Dendritic cell treated with granulocyte-macrophage colony-stimulating factor and Interleukin-4, amounts not matched to agents 40 ng/mL and 50 ng/mL, for 4 days (primary cell): ENCODE measurements at regions not wholly inside any gene's neighbourhood (a gene's known extent, or its start where the extent isn't known, plus 50 kb on each side); places are given as distances from the start of the nearest gene placed in this dataset.
"Not testable (repeated sequence)": the region's sequence is repeated elsewhere in the genome, so short reads cannot be mapped to it uniquely, and the experiment has no call there.

Source experiments
- H3K27ac Mint-ChIP-seq: one replicate; pipeline ENCODE4 v1.8.0; 2022; ENCODE audit warnings: mild to moderate bottlenecking, mixed read lengths
- H3K27me3 Mint-ChIP-seq: one replicate; pipeline ENCODE4 v1.8.0; 2022; ENCODE audit warnings: mild to moderate bottlenecking, mixed read lengths
- H3K36me3 Mint-ChIP-seq: one replicate; pipeline ENCODE4 v1.8.0; 2022; ENCODE audit warnings: low read depth, mixed read lengths
- H3K4me1 Mint-ChIP-seq: one replicate; pipeline ENCODE4 v1.8.0; 2022; ENCODE audit warnings: low read depth, mixed read lengths
- H3K4me3 Mint-ChIP-seq: one replicate; pipeline ENCODE4 v1.8.0; 2022; ENCODE audit warnings: mild to moderate bottlenecking, moderate library complexity, mixed read lengths
- H3K9me3 Mint-ChIP-seq: one replicate; pipeline ENCODE4 v1.8.0; 2022; ENCODE audit warnings: mixed read lengths
- intact Hi-C: fragments of 100-400 bp; cut with micrococcal nuclease; formaldehyde crosslinking; loops from one replicate; pipeline ENCODE4 v1.15.0; 2022

DNA sequence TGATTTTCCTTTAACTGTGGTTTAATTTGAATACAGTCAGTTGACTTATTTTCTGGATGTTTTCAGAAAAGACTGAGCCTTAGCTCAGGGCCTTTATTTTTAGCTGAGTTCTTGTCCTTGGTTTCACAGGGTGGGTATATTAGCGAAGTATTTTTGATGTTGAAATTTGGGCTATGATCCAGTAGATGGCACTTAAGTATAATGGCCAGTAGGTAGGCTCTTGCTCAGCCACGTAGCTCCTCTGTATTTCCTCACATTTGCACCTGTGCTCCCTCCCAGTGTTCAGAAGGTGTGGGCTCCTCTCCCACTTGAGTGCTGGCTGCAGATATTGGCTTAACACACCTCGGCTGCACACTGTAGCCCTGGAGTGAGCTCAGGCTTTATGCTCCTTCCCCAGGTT is 549.9 kb upstream of the AMOT start:
- Mint-ChIP-seq H3K27me3 (no peaks in the 10 kb centered on the region), H3K36me3 (no peaks in the 10 kb centered on the region), H3K27ac (no peak overlapping the region), H3K4me3 (no peak overlapping the region), H3K4me1 (no peaks in the 10 kb centered on the region), H3K9me3 (peaks cover 37% of the 10 kb centered on the region)
- intact Hi-C loops, result no loop called here

DNA sequence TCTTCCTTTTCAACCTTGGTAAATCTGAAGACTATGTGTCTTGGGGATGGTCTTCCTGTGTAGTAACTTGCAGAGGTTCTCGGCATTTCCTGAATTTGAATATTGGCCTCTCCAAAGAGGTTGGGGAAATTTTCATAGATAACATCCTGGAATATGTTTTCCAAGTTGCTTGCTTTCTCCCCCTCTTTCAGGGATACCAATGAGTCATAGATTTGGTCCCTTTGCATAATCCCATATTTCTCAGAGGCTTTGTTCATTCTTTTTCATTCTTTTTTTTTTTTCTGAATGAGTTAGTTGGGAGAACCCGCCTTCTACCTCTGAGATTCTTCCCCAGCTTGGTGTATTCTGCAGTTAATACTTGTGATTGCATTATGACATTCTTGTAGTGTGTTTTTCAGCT is 549.2 kb upstream of the AMOT start:
- H3K4me1 Mint-ChIP-seq, result no peaks in the 10 kb centered on the region
- no peak overlapping the region for H3K4me3 Mint-ChIP-seq
- H3K36me3 Mint-ChIP-seq, result no peaks in the 10 kb centered on the region
- no peaks in the 10 kb centered on the region for H3K27me3 Mint-ChIP-seq
- H3K9me3 Mint-ChIP-seq, result peaks cover 37% of the 10 kb centered on the region
- H3K27ac Mint-ChIP-seq, result no peak overlapping the region
- intact Hi-C loops, result no loop called here

DNA sequence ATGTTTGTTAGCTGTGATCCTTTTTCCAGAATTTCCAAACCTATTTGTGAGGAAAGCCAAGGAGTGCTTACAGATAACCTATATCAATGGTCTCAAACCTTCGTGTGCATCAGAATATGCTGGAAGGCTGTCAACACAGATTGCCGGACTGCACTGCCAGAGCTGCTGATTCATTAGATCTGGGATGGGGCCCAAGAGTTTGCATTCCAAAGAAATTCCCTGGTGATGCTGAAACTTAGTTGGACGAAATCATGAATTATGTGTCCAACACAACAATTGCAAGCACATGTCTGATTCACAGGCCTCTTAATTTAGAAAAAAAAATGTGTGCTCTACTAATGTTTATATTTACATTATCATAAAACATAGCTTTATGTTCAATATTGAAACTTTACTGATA is 544.0 kb upstream of the AMOT start:
- H3K4me3 Mint-ChIP-seq, result no peak overlapping the region
- intact Hi-C loops, result no loop called here
- peaks cover 19% of the 10 kb centered on the region for H3K9me3 Mint-ChIP-seq
- no peaks in the 10 kb centered on the region for H3K27me3 Mint-ChIP-seq
- H3K36me3 Mint-ChIP-seq, result no peaks in the 10 kb centered on the region
- H3K4me1 Mint-ChIP-seq, result no peaks in the 10 kb centered on the region
- no peak overlapping the region for H3K27ac Mint-ChIP-seq

DNA sequence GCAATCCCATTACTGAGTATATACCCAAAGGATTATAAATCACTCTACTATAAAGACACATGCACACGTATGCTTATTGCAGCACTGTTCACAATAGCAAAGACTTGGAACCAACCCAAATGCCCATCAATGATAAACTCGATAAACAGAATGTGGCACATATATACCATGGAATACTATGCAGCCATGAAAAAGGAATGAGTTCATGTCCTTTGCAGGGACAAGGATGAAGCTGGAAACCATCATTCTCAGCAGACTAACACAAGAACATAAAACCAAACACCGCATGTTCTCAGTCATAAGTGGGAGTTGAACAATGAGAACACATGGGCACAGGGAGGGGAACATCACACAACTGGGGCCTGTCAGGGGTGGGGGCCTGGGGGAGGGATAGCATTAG is 532.8 kb upstream of the AMOT start:
- H3K27me3 Mint-ChIP-seq, H3K4me1 Mint-ChIP-seq, H3K27ac Mint-ChIP-seq, H3K4me3 Mint-ChIP-seq, H3K36me3 Mint-ChIP-seq, intact Hi-C loops: not testable (repeated sequence)
- peaks cover 12% of the 10 kb centered on the region for H3K9me3 Mint-ChIP-seq

DNA sequence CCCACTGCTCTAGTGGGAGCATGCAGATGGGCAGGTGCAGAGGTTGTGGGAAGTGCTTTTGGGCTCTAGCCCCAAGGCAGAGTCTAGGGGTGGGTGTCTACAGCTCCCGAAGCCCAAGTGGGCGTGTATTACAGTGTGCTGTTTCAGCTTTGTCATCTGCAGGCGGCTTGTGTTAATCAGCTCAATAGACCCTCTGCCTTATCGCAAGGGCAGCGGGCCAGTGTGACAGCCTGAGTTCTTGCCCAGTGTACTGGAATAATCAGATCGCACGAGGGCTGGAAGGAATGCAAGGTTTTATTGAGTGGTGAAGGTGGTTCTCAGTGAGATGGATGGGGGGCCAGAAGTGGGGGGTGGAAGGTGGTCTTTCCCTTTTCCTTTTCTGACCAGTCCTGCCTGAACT is 529.4 kb upstream of the AMOT start:
- H3K4me3 Mint-ChIP-seq, result no peak overlapping the region
- H3K36me3 Mint-ChIP-seq, result no peaks in the 10 kb centered on the region
- H3K27me3 Mint-ChIP-seq, result no peaks in the 10 kb centered on the region
- H3K27ac Mint-ChIP-seq, result no peak overlapping the region
- no peaks in the 10 kb centered on the region for H3K4me1 Mint-ChIP-seq
- intact Hi-C loops, result no loop called here
- H3K9me3 Mint-ChIP-seq, result peaks cover 24% of the 10 kb centered on the region

DNA sequence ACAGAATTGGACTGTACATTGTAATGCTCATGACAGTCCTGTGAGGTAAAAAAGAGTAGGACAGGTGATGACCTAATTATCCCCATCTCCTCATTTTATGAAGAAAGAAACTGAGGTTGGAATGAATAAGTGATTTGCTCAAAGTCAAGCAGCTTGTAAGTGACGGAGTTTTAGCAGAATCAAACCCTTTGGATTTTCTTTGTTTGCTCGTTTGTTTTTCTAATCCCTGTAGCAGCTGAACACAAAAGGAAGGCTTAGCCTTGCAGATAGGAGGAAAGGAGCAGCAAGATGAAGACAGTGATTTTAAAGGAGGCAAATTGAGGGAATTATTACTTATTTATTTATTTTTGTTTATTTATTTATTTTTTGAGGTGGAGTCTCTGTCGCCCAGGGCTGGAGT is 528.4 kb upstream of the AMOT start:
- no peaks in the 10 kb centered on the region for H3K27me3 Mint-ChIP-seq
- H3K36me3 Mint-ChIP-seq, result no peaks in the 10 kb centered on the region

DNA sequence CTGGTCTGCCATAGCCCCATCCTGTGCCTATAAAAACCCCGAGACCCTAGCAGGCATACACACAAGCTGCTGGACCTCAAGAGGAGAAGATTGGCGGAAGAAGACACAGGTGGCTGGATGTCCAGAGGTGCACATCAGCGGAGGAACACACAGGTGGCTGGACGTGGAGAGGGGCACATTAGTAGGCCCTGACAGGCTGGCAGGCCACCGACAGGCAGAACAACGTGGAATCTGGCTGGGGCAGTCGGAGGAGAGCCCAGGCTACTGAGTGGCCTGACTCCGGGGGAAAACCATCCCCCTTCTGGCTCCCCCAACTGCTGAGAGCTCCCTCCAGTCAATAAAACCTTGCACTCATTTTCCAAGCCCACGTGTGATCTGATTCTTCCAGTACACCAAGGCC is 512.5 kb upstream of the AMOT start:
- H3K27ac Mint-ChIP-seq, result no peak overlapping the region
- no peaks in the 10 kb centered on the region for H3K36me3 Mint-ChIP-seq
- no peaks in the 10 kb centered on the region for H3K27me3 Mint-ChIP-seq
- peaks cover 17% of the 10 kb centered on the region for H3K9me3 Mint-ChIP-seq
- H3K4me3 Mint-ChIP-seq, result no peak overlapping the region
- intact Hi-C loops, result no loop called here
- H3K4me1 Mint-ChIP-seq, result no peaks in the 10 kb centered on the region

More for the DNA sequence above, 528.4 kb upstream of the AMOT start:
- Mint-ChIP-seq H3K4me1 (no peaks in the 10 kb centered on the region), H3K9me3 (peaks cover 34% of the 10 kb centered on the region), H3K27ac (no peak overlapping the region), H3K4me3 (no peak overlapping the region)
- intact Hi-C loops, result no loop called here

DNA sequence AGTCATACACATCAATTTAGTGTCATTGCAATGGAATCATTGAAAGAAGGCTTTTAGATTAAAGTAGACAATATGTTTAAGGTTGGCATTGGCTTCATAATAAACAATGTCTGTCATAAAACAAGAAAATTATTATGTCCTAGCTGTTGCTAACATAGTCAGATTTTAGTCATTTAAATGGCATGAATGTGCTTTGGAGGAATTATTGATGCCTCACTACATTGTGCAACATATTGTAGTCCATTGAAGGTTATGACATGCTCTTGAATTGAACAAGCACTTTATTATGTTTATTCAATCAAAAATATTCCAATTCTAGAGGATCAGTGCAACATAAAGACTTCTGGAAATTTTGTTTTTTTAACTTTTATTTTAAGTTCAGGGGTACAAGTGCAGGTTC is 489.8 kb upstream of the AMOT start:
- H3K9me3 Mint-ChIP-seq, result no peaks in the 10 kb centered on the region
- H3K4me3 Mint-ChIP-seq, result no peak overlapping the region

DNA sequence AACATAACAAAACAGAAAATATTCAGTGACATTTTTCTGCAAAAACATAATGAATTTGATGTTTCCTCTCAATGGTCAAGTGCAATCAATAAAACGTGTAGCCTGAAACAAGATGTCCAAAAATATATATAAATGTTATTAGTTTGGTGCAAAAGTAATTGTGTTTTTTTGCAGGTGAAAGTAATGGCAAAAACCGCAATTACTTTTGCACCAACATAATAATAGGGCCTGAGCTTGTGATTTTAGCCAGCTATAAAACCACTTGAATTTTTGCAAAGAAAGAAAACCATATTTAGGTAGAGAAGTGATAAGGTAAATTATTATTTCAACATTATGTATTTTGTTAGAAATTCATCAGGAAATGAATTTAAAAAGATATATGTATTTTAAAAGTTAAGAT is 475.3 kb upstream of the AMOT start:
- no peaks in the 10 kb centered on the region for H3K4me1 Mint-ChIP-seq
- no peak overlapping the region for H3K4me3 Mint-ChIP-seq
- H3K9me3 Mint-ChIP-seq, result peaks cover 7% of the 10 kb centered on the region
- no peaks in the 10 kb centered on the region for H3K27me3 Mint-ChIP-seq
- no peaks in the 10 kb centered on the region for H3K36me3 Mint-ChIP-seq
- intact Hi-C loops, result no loop called here
- no peak overlapping the region for H3K27ac Mint-ChIP-seq

More for the DNA sequence above, 489.8 kb upstream of the AMOT start:
- intact Hi-C loops, result no loop called here
- Mint-ChIP-seq H3K27me3 (no peaks in the 10 kb centered on the region), H3K27ac (no peak overlapping the region), H3K4me1 (no peaks in the 10 kb centered on the region), H3K36me3 (no peaks in the 10 kb centered on the region)

DNA sequence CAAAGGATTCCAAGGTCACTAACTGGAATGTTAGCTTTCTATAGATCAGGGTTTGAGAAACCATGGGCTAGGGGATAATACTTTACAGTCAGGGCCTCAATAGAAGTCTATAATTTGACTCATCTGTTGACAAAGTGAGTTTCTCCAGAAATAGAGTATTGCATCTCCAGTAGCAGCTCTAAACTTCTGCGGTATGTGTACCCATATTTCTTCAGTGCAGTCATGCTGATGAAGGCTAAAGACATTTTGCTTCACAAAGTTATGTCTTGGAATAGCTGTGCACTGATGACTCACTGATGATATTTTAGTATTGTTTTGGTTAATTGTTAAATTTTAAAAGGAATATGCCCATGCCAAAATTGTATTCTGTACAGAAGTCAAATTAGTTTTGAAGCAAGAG is 464.9 kb upstream of the AMOT start:
- no peak overlapping the region for H3K4me3 Mint-ChIP-seq
- H3K9me3 Mint-ChIP-seq, result peaks cover 22% of the 10 kb centered on the region
- H3K36me3 Mint-ChIP-seq, result no peaks in the 10 kb centered on the region
- no peak overlapping the region for H3K27ac Mint-ChIP-seq
- H3K4me1 Mint-ChIP-seq, result no peaks in the 10 kb centered on the region
- intact Hi-C loops, result no loop called here
- H3K27me3 Mint-ChIP-seq, result no peaks in the 10 kb centered on the region

DNA sequence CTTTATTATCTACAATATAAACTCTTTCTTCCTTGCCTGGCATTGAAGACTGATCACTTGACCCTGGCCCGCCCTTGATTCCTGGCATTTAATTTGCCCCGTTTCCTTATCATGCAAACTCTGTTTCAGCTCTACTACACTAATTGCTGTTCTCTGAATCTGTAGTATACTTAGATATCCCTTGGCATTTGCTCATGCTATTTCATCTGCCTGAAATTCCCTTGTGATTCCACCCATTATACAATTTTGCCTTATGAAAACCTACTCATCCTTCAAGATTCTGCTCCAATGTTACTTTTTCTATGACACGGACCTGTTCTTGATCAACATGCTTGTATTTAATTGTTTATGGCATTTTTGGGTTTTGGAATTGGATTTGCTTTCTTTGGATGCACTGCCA is 459.9 kb upstream of the AMOT start:
- Mint-ChIP-seq H3K27me3 (no peaks in the 10 kb centered on the region), H3K36me3 (no peaks in the 10 kb centered on the region), H3K4me3 (no peak overlapping the region), H3K4me1 (no peaks in the 10 kb centered on the region), H3K27ac (no peak overlapping the region), H3K9me3 (peaks cover 20% of the 10 kb centered on the region)
- intact Hi-C loops, result no loop called here

DNA sequence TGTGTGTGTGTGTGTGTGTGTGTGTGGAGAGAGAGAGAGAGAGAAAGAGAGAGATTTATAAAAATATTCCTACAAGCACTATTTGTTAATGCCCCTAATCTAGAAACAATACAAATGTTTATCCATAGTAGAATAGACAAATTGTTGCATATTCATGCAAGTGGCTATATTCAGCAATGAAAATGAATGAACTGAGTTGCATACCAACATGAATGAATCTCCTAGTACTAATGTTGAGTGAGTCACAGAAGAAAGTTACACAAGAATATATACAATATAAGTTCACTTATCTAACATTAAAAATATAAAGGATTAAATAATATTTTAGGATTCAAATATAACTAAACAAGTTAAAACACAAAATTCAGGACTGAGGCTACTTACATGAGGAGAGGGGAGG is 456.8 kb upstream of the AMOT start:
- Mint-ChIP-seq H3K9me3 (peaks cover 10% of the 10 kb centered on the region), H3K27ac (no peak overlapping the region), H3K4me1 (no peaks in the 10 kb centered on the region), H3K36me3 (no peaks in the 10 kb centered on the region), H3K27me3 (no peaks in the 10 kb centered on the region), H3K4me3 (no peak overlapping the region)
- intact Hi-C loops, result no loop called here

DNA sequence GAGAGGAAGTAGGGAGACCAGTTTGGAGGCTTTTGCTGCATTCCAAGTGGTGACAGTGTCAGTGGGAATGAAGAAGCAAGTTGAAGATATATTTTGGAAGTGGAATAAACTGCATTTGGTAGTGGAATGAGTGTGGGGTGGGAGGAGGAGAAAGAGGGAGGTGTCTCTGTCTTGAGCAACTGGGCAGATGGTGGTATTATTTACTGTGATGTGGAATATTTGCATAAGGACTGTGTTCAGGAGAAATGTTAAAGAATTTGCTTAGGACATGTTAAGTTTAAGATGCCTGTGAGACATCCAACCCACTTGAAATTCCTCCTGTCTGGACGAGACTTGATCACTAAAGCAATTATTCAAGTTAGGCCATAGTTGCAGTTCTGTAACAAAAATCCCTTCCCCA is 448.9 kb upstream of the AMOT start:
- no peaks in the 10 kb centered on the region for H3K27me3 Mint-ChIP-seq
- H3K4me3 Mint-ChIP-seq, result no peak overlapping the region
- no peaks in the 10 kb centered on the region for H3K4me1 Mint-ChIP-seq
- intact Hi-C loops, result no loop called here
- H3K9me3 Mint-ChIP-seq, result peaks cover 9% of the 10 kb centered on the region
- no peaks in the 10 kb centered on the region for H3K36me3 Mint-ChIP-seq
- H3K27ac Mint-ChIP-seq, result no peak overlapping the region

DNA sequence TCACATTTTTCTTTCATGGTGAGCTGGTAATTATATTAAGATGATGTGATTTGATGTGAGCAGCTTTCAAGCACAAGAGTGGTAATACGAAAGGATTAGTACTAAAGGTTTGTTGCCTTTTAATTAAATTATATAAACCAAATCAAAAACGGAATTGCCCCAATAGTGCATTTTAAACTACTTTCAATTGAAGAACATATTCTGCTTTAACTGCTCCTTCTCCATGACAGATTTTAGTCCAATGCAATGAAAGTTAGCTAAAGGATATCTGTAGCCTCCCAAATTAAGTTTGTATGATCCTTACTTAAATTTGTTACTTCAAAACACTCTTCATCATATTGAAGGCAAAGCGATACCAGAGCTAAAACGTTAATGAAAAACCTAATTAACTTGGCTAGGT is 447.1 kb upstream of the AMOT start:
- Mint-ChIP-seq H3K27me3 (no peaks in the 10 kb centered on the region), H3K4me1 (no peaks in the 10 kb centered on the region), H3K4me3 (no peak overlapping the region), H3K36me3 (no peaks in the 10 kb centered on the region), H3K27ac (no peak overlapping the region), H3K9me3 (peaks cover 9% of the 10 kb centered on the region)
- intact Hi-C loops, result no loop called here

DNA sequence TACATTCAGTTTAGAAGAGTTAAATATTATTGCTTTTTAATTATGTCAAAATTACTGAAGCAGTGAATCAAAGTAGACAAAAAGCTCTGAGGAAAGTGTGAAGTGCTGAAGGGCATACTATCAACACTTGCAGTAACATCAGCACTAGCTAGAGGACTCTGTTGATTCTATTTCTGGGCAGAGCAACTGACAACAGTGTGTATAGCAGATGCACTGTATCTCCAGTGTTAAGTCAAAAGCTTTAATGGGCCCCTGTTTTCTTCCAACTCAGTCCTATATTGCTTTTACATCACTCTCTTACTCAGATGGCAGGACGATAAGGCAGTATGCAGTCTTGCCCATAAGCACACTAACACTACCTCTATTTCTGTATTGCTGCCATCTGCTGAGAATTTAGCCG is 435.2 kb upstream of the AMOT start:
- no peaks in the 10 kb centered on the region for H3K27me3 Mint-ChIP-seq
- H3K4me1 Mint-ChIP-seq, result no peaks in the 10 kb centered on the region
- peaks cover 12% of the 10 kb centered on the region for H3K9me3 Mint-ChIP-seq
- H3K36me3 Mint-ChIP-seq, result no peaks in the 10 kb centered on the region
- intact Hi-C loops, result no loop called here
- H3K27ac Mint-ChIP-seq, result no peak overlapping the region
- H3K4me3 Mint-ChIP-seq, result no peak overlapping the region

DNA sequence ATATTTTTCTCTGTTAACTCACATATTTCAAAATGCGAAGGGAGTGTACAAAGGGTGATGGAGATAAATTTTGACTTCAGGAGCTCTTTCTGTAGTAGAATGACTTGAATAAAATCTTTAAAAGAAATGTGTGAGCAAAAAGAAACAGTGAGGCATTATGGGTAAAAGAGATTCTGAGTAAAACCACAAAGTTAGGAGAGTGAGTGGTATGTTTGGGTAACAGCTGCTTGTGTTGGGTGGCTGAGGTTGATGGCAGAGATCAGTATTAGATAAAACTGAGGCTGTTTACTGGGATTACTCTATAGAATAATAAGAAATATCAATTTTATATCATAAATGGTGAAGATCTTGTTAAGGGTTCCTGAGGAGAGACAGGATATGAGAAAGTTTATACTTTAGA is 434.2 kb upstream of the AMOT start:
- intact Hi-C loops, result no loop called here

More for the DNA sequence above, 434.2 kb upstream of the AMOT start:
- Mint-ChIP-seq H3K9me3 (peaks cover 12% of the 10 kb centered on the region), H3K27me3 (no peaks in the 10 kb centered on the region), H3K4me1 (no peaks in the 10 kb centered on the region), H3K36me3 (no peaks in the 10 kb centered on the region), H3K4me3 (no peak overlapping the region), H3K27ac (no peak overlapping the region)
